Mucosa of rectum (tissue), 2 donors: ENCODE measurements at regions not wholly inside any gene's neighbourhood (a gene's known extent, or its start where the extent isn't known, plus 50 kb on each side); places are given as distances from the start of the nearest gene placed in this dataset.

Experiments used
- H3K27ac ChIP-seq, 2 donors: one replicate each; pipeline ENCODE4 v1.7.0; 2013; ENCODE audit warnings: inconsistent platforms in 2 of 2, low read depth in 2 of 2, low read length in 2 of 2
- H3K27me3 ChIP-seq, 2 donors: one replicate each; pipeline ENCODE4 v1.7.0; 2013; ENCODE audit warnings: low read length in 2 of 2; ENCODE audit not compliant: control insufficient read depth in 2 of 2, insufficient read depth in 2 of 2
- H3K36me3 ChIP-seq, 2 donors: one replicate each; pipeline ENCODE4 v1.7.0; 2013; ENCODE audit warnings: low read length in 2 of 2; ENCODE audit not compliant: control insufficient read depth in 2 of 2, insufficient read depth in 2 of 2
- H3K4me1 ChIP-seq, 2 donors: one replicate each; pipeline ENCODE4 v1.7.0; 2013; ENCODE audit warnings: low read length in 2 of 2, mild to moderate bottlenecking in 1 of 2; ENCODE audit not compliant: control insufficient read depth in 2 of 2, insufficient read depth in 2 of 2
- H3K4me3 ChIP-seq, 2 donors: one replicate each; pipeline ENCODE4 v1.7.0; 2013; ENCODE audit warnings: low read length in 2 of 2
- H3K9ac ChIP-seq, 2 donors: one replicate each; pipeline ENCODE4 v1.7.0; 2013; ENCODE audit warnings: low read length in 2 of 2, low read depth in 1 of 2, mild to moderate bottlenecking in 1 of 2
- H3K9me3 ChIP-seq, 2 donors: one replicate each; pipeline ENCODE4 v1.7.0; 2013; ENCODE audit warnings: low read length in 2 of 2; ENCODE audit not compliant: control insufficient read depth in 2 of 2
- donor health status: healthy.
- donor health status: Normal muscosa, but diverticular disease.

GRCh38 chr18:78031991-78032390 lies 782.3 kb downstream of the GALR1 start:
- Histone ChIP-seq H3K4me1 (no peaks in the 10 kb centered on the region), H3K9ac (no peak overlapping the region), H3K4me3 (no peak overlapping the region), H3K27ac (no peak overlapping the region), H3K27me3 (no peaks in the 10 kb centered on the region), H3K9me3 (peaks cover 2 to 4% of the 10 kb centered on the region in 2 donors), H3K36me3 (no peaks in the 10 kb centered on the region)

- Histone ChIP-seq H3K9ac (no peak overlapping the region), H3K9me3 (peaks cover 2 to 4% of the 10 kb centered on the region in 2 donors), H3K4me1 (no peaks in the 10 kb centered on the region), H3K36me3 (no peaks in the 10 kb centered on the region), H3K27me3 (no peaks in the 10 kb centered on the region), H3K4me3 (no peak overlapping the region), H3K27ac (no peak overlapping the region)
Measured at GRCh38 chr18:78032574-78032973, 782.9 kb downstream of the GALR1 start.

DNA sequence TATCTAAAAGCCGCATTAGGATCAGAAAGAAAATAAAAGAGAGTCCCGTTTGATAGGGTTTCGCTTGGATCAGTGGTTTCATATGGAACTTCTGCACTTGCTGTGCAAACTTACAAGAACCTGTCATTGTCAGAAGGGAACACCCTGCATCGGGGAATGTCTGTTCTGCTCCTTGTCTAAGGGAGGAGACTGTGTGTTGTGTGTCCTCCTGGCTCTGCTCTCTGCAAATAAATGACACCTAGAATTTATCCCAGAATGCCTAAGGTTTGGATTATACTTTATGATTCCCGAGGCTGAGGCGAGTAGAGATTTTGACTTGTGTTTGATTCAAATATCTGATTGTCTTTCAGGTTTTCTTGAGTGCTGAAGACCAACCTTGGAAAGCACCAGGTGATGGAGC lies 785.1 kb downstream of the GALR1 start:
- Histone ChIP-seq H3K27me3 (no peaks in the 10 kb centered on the region), H3K9me3 (peaks cover 0 to 2% of the 10 kb centered on the region in 2 donors), H3K4me1 (no peaks in the 10 kb centered on the region), H3K36me3 (no peaks in the 10 kb centered on the region), H3K27ac (no peak overlapping the region), H3K4me3 (no peak overlapping the region), H3K9ac (no peak overlapping the region)

DNA sequence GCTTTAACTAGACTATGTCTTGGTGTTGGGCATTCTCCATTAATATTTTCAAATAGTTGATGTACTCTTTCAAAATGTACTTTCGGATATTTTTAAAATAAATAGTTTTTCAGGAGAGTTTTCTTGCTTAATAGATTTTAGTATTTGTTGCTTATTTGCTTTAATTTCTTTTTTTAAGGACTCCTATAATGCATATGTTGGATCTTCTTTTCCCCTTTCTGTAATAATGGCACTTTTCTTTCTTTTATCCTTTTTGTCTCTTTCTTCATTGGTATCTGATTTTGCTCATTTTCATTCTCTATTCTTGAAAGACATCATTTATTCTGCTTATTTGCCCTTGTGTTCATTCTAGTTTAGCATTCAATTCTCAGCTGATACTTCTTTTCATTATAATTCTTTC lies 791.6 kb downstream of the GALR1 start:
- no peak overlapping the region for H3K4me3 ChIP-seq
- H3K27me3 ChIP-seq = no peaks in the 10 kb centered on the region
- no peaks in the 10 kb centered on the region for H3K4me1 ChIP-seq
- H3K9ac ChIP-seq = no peak overlapping the region
- H3K36me3 ChIP-seq = no peaks in the 10 kb centered on the region
- H3K27ac ChIP-seq = no peak overlapping the region
- H3K9me3 ChIP-seq = peaks cover 2 to 4% of the 10 kb centered on the region in 2 donors

DNA sequence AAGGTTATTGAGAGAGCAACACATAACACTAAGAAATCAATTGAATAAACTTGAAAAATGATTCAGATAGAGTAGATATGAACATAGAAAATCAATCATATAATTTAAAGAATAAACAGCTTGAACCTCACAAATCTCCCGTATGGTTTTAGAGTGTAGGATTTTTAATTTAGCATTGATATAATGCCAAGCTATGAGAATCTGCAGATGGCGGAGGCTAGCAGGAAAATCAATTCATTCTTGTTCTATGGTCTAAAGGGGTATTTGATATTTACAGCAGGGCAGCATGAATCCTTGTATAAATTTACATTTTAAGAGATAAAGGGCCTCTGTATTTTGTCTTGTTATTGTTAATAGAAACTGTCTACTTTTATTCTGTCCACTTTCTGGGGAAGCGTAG lies 797.0 kb downstream of the GALR1 start:
- Histone ChIP-seq H3K27ac (no peak overlapping the region), H3K9me3 (peaks cover 0 to 5% of the 10 kb centered on the region in 2 donors), H3K4me3 (no peak overlapping the region), H3K9ac (no peak overlapping the region), H3K36me3 (no peaks in the 10 kb centered on the region), H3K27me3 (no peaks in the 10 kb centered on the region), H3K4me1 (no peaks in the 10 kb centered on the region)

GRCh38 chr18:78049281-78049680 lies 799.6 kb downstream of the GALR1 start:
- Histone ChIP-seq H3K9me3 (peaks cover 0 to 3% of the 10 kb centered on the region in 2 donors), H3K4me3 (no peak overlapping the region), H3K36me3 (no peaks in the 10 kb centered on the region), H3K9ac (no peak overlapping the region), H3K27ac (no peak overlapping the region), H3K4me1 (no peaks in the 10 kb centered on the region), H3K27me3 (no peaks in the 10 kb centered on the region)

GRCh38 chr18:78054801-78055200 lies 805.2 kb downstream of the GALR1 start:
- H3K27ac ChIP-seq = no peak overlapping the region
- H3K4me3 ChIP-seq = no peak overlapping the region
- no peaks in the 10 kb centered on the region for H3K9me3 ChIP-seq
- H3K9ac ChIP-seq = no peak overlapping the region
- H3K4me1 ChIP-seq = no peaks in the 10 kb centered on the region
- no peaks in the 10 kb centered on the region for H3K36me3 ChIP-seq
- H3K27me3 ChIP-seq = no peaks in the 10 kb centered on the region

DNA sequence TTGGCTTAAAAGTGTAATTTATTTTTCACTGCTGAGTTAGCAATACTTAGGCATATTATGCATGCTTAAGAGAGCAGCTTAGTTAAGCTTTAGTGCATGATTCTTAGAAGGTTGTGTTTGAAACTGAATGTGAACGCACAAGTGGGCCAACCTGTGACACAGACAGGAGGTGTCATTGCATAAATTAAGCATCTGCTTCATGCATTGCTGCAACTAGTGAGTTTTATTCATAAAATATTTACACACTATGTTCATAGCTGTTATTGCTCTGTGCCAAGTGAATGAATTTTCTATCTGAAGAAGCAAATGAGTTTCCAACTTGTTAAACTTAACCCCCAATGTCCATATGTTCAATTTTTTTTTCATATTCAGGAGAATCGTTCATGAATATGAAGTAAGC lies 806.4 kb downstream of the GALR1 start:
- H3K4me1 ChIP-seq = no peaks in the 10 kb centered on the region
- no peak overlapping the region for H3K27ac ChIP-seq
- H3K36me3 ChIP-seq = no peaks in the 10 kb centered on the region
- no peaks in the 10 kb centered on the region for H3K9me3 ChIP-seq
- no peaks in the 10 kb centered on the region for H3K27me3 ChIP-seq
- no peak overlapping the region for H3K9ac ChIP-seq
- no peak overlapping the region for H3K4me3 ChIP-seq

- H3K27ac ChIP-seq = no peak overlapping the region
- no peaks in the 10 kb centered on the region for H3K4me1 ChIP-seq
Measured at GRCh38 chr18:78069784-78070664, 820.4 kb downstream of the GALR1 start.

GRCh38 chr18:78071166-78071710 lies 821.6 kb downstream of the GALR1 start:
- no peaks in the 10 kb centered on the region for H3K4me1 ChIP-seq
- H3K27ac ChIP-seq = no peak overlapping the region
- H3K9me3 ChIP-seq = no peaks in the 10 kb centered on the region
- no peaks in the 10 kb centered on the region for H3K27me3 ChIP-seq
- no peak overlapping the region for H3K9ac ChIP-seq
- no peak overlapping the region for H3K4me3 ChIP-seq
- no peaks in the 10 kb centered on the region for H3K36me3 ChIP-seq

More at GRCh38 chr18:78069784-78070664, 820.4 kb downstream of the GALR1 start:
- H3K9ac ChIP-seq = no peak overlapping the region
- H3K27me3 ChIP-seq = no peaks in the 10 kb centered on the region
- H3K9me3 ChIP-seq = no peaks in the 10 kb centered on the region
- no peak overlapping the region for H3K4me3 ChIP-seq
- H3K36me3 ChIP-seq = no peaks in the 10 kb centered on the region
